Raji (cell line): ENCODE measurements at regions not wholly inside any gene's neighbourhood (a gene's known extent, or its start where the extent isn't known, plus 50 kb on each side); places are given as distances from the start of the nearest gene placed in this dataset.

Source experiments
- POLR2A ChIP-seq: IDR thresholded peaks from 2 replicates; pipeline ENCODE4 v1.6.1; 2011; ENCODE audit warnings: low read depth, low read length, control low read depth; ENCODE audit not compliant: insufficient read depth

GRCh38 chr1:199914546-199914945 is 113.0 kb upstream of the NR5A2 start:
- no peak for TF ChIP-seq POLR2A

GRCh38 chr1:199918196-199918769 is 109.2 kb upstream of the NR5A2 start:
- TF ChIP-seq POLR2A, result no peak

GRCh38 chr1:199920635-199921034 is 106.9 kb upstream of the NR5A2 start:
- no peak for TF ChIP-seq POLR2A

- TF ChIP-seq POLR2A, result no peak
These were observed 98.0 kb upstream of the NR5A2 start for GRCh38 chr1:199929556-199929955.

- TF ChIP-seq POLR2A, result no peak
These were observed 95.7 kb upstream of the NR5A2 start for GRCh38 chr1:199931666-199932377.

GRCh38 chr1:199932462-199932861 is 95.0 kb upstream of the NR5A2 start:
- no peak for TF ChIP-seq POLR2A

- no peak for TF ChIP-seq POLR2A
These were observed 91.1 kb upstream of the NR5A2 start for GRCh38 chr1:199936441-199936840.

GRCh38 chr1:199937161-199937560 is 90.3 kb upstream of the NR5A2 start:
- no peak for TF ChIP-seq POLR2A

- no peak for TF ChIP-seq POLR2A
These were observed 89.8 kb upstream of the NR5A2 start for GRCh38 chr1:199937661-199938060.

GRCh38 chr1:199944986-199945385 is 82.5 kb upstream of the NR5A2 start:
- TF ChIP-seq POLR2A, result no peak

GRCh38 chr1:199945591-199945990 is 81.9 kb upstream of the NR5A2 start:
- no peak for TF ChIP-seq POLR2A

- no peak for TF ChIP-seq POLR2A
These were observed 81.0 kb upstream of the NR5A2 start for GRCh38 chr1:199946305-199947155.

- TF ChIP-seq POLR2A, result 0 out of 2 replicates have a peak, but pooled peaks have one; percentile 39
These were observed 78.8 kb upstream of the NR5A2 start for GRCh38 chr1:199948587-199949280.

GRCh38 chr1:199953651-199954050 is 73.9 kb upstream of the NR5A2 start:
- no peak for TF ChIP-seq POLR2A

GRCh38 chr1:199954699-199955098 is 72.8 kb upstream of the NR5A2 start:
- TF ChIP-seq POLR2A, result no peak
